Mammary epithelial cell (primary cell): ENCODE measurements at regions not wholly inside any gene's neighbourhood (a gene's known extent, or its start where the extent isn't known, plus 50 kb on each side); places are given as distances from the start of the nearest gene placed in this dataset.

Experiments
- CTCF ChIP-seq, 2 donors: IDR thresholded peaks in 1 of 2; conservative IDR thresholded peaks in 1 of 2; 2 replicates each; pipeline ENCODE4 v1.5.1; 2011 to 2012; ENCODE audit warnings: inconsistent platforms in 2 of 2, low read length in 2 of 2, mild to moderate bottlenecking in 2 of 2, control low read depth in 1 of 2, low read depth in 1 of 2; ENCODE audit not compliant: insufficient read depth in 1 of 2; ENCODE audit errors: extremely low read depth in 1 of 2
- EZH2 ChIP-seq: IDR thresholded peaks from 2 replicates; pipeline ENCODE4 v1.6.1; 2012; ENCODE audit warnings: low read length, inconsistent platforms, borderline replicate concordance

- TF ChIP-seq CTCF (conservative IDR thresholded peaks at IDR 0.05 in 1 of 2, IDR thresholded peaks at IDR 0.05 in 1 of 2; ENCODE audit: extremely low read depth in 1 of 2, insufficient read depth in 1 of 2, low read depth in 1 of 2, low read length in 2 of 2) (no peak), EZH2 (no peak)
These were observed 217.2 kb downstream of the SHCBP1 start for GRCh38 chr16:46404028-46404427.
